ENCODE measurements at regions not wholly inside any gene's neighbourhood (a gene's known extent, or its start where the extent isn't known, plus 50 kb on each side); places are given as distances from the start of the nearest gene placed in this dataset.

GRCh38 chr12:98244136-98244535 lies 271.3 kb upstream of the TMPO start (continued):
- TF ChIP-seq, protein P1, sequence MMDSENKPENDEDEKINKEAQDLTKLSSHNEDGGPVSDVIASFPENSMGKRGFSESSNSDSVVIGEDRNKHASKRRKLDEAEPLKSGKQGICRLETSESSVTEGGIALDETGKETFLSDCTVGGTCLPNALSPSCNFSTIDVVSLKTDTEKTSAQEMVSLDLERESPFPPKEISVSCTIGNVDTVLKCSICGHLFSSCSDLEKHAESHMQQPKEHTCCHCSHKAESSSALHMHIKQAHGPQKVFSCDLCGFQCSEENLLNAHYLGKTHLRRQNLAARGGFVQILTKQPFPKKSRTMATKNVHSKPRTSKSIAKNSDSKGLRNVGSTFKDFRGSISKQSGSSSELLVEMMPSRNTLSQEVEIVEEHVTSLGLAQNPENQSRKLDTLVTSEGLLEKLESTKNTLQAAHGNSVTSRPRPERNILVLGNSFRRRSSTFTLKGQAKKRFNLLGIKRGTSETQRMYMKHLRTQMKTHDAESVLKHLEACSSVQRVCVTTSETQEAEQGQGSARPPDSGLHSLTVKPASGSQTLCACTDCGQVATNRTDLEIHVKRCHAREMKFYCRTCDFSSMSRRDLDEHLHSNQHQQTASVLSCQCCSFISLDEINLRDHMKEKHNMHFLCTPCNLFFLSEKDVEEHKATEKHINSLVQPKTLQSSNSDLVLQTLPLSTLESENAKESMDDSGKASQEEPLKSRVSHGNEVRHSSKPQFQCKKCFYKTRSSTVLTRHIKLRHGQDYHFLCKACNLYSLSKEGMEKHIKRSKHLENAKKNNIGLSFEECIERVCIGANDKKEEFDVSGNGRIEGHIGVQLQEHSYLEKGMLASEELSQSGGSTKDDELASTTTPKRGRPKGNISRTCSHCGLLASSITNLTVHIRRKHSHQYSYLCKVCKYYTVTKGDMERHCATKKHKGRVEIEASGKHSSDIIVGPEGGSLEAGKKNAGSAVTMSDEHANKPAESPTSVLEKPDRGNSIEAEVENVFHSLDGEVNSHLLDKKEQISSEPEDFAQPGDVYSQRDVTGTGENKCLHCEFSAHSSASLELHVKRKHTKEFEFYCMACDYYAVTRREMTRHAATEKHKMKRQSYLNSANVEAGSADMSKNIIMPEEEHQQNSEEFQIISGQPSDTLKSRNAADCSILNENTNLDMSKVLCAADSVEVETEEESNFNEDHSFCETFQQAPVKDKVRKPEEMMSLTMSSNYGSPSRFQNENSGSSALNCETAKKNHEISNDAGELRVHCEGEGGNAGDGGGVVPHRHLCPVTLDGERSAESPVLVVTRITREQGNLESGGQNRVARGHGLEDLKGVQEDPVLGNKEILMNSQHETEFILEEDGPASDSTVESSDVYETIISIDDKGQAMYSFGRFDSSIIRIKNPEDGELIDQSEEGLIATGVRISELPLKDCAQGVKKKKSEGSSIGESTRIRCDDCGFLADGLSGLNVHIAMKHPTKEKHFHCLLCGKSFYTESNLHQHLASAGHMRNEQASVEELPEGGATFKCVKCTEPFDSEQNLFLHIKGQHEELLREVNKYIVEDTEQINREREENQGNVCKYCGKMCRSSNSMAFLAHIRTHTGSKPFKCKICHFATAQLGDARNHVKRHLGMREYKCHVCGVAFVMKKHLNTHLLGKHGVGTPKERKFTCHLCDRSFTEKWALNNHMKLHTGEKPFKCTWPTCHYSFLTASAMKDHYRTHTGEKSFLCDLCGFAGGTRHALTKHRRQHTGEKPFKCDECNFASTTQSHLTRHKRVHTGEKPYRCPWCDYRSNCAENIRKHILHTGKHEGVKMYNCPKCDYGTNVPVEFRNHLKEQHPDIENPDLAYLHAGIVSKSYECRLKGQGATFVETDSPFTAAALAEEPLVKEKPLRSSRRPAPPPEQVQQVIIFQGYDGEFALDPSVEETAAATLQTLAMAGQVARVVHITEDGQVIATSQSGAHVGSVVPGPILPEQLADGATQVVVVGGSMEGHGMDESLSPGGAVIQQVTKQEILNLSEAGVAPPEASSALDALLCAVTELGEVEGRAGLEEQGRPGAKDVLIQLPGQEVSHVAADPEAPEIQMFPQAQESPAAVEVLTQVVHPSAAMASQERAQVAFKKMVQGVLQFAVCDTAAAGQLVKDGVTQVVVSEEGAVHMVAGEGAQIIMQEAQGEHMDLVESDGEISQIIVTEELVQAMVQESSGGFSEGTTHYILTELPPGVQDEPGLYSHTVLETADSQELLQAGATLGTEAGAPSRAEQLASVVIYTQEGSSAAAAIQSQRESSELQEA (IDR thresholded peaks at IDR 0.05; ENCODE audit: low read depth): no peak

Measured in K562 (cell line).